Left ventricle myocardium inferior (tissue), 1 donor: ENCODE measurements at regions not wholly inside any gene's neighbourhood (a gene's known extent, or its start where the extent isn't known, plus 50 kb on each side); places are given as distances from the start of the nearest gene placed in this dataset.
"Not testable (repeated sequence)": the region's sequence is repeated elsewhere in the genome, so short reads cannot be mapped to it uniquely, and the experiment has no call there.

Experiments
- DNase-seq: peaks from one replicate; pipeline ENCODE4 v3.0.0-alpha.2; 2020
- H3K27ac ChIP-seq: fragments of 200-600 bp; replicated peaks from 2 replicates; pipeline ENCODE4 v1.8.0; 2021
- H3K27me3 ChIP-seq: fragments of 200-600 bp; 2 replicates; pipeline ENCODE4 v1.8.0; 2021; ENCODE audit warnings: low read depth
- H3K36me3 ChIP-seq: fragments of 200-600 bp; 2 replicates; pipeline ENCODE4 v1.8.0; 2021
- H3K4me1 ChIP-seq: fragments of 200-600 bp; 2 replicates; pipeline ENCODE4 v1.8.0; 2021
- H3K4me3 ChIP-seq: fragments of 200-600 bp; 2 replicates; pipeline ENCODE4 v1.8.0; 2021; ENCODE audit warnings: mild to moderate bottlenecking, moderate library complexity
- H3K9me3 ChIP-seq: fragments of 200-600 bp; replicated peaks from 2 replicates; pipeline ENCODE4 v1.8.0; 2021
- CTCF ChIP-seq: fragments of 200-600 bp; IDR thresholded peaks from 2 replicates; pipeline ENCODE4 v1.8.0; 2021; ENCODE audit warnings: antibody characterized with exemption, mild to moderate bottlenecking, borderline replicate concordance
- intact Hi-C: fragments of 100-400 bp; cut with micrococcal nuclease; formaldehyde crosslinking; loops from one replicate; pipeline ENCODE4 v1.11.0; 2022
- donor health status: DM: no; HTN: yes; CAD: no; lungs with severe emphysema.

DNA sequence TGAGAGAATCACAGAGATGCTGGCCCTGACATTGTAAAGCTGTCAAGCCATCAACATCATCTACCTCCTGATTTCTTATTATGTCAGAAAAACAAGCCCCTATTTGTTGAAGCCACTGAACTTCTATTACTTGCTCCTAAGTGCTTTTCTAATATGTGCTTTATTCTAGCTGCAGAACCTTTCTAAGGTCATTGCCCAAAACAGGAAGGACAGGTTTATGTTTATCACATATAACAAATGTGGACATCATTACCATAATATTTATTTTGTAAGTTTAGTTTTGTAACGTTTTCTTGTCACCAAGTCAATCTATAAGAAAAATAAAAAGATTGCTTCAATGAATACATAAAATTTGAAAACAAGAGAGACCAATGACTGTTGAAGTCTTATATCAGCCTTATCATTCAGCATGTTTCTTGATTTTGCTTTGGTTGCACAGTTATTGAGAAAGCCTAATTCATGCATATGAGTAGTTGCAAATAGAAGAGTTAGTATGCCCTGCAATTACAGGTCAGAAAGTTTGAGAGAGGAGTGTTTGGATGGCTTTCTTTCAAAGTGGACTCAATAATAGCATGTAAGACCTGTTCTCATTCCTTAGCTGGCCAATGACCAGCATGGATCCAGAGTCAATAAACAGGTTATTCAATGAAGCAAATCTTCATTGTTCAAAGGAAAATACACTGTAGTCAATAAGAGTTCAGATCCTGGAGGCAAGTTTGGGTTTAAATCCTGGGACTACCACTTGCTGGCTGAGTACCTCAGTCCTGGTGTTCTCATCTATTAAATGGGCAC, 84.1 kb downstream of the MAB21L3 start:
- Histone ChIP-seq H3K4me3 (no peak overlapping the region), H3K9me3 (no peaks in the 10 kb centered on the region), H3K36me3 (no peaks in the 10 kb centered on the region), H3K4me1 (no peaks in the 10 kb centered on the region), H3K27me3 (peaks cover 7% of the 10 kb centered on the region), H3K27ac (no peak overlapping the region)
- TF ChIP-seq CTCF: no peak
- intact Hi-C loops: no loop called here
- DNase-seq: no peak

DNA sequence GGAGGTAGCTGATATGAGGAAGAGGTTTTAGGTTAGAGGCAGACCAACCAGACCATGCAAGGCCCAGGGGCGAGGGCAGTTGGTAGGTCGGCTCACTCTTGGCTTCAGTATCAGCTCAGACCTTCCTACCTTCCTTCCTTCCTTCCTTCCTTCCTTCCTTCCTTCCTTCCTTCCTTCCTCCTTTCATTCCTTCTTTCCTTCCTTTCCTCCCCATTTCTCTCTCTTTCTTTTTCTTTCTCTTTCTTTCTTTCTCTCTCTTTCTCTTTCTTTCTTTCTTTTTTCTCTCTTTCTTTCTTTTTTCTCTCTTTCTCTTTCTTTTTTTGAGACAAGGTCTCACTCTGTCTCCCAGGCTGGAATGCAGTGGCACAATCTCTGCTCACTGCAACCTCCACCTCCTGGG, 89.1 kb downstream of the MAB21L3 start:
- DNase-seq, H3K9me3 ChIP-seq, H3K36me3 ChIP-seq, H3K27ac ChIP-seq, H3K4me3 ChIP-seq, intact Hi-C loops, H3K27me3 ChIP-seq, H3K4me1 ChIP-seq: not testable (repeated sequence)

- no peak for TF ChIP-seq CTCF
Observed at GRCh38 chr1:116201911-116202310, 90.7 kb downstream of the MAB21L3 start.

GRCh38 chr1:116203181-116203723, 92.1 kb downstream of the MAB21L3 start:
- DNase-seq: no peak
- H3K27ac ChIP-seq: no peak overlapping the region
- H3K36me3 ChIP-seq: no peaks in the 10 kb centered on the region
- no peaks in the 10 kb centered on the region for H3K4me1 ChIP-seq
- intact Hi-C loops: no loop called here
- peaks cover 7% of the 10 kb centered on the region for H3K27me3 ChIP-seq
- no peak overlapping the region for H3K4me3 ChIP-seq
- TF ChIP-seq CTCF: no peak
- H3K9me3 ChIP-seq: peaks cover 4% of the 10 kb centered on the region

More at GRCh38 chr1:116201911-116202310, 90.7 kb downstream of the MAB21L3 start:
- no peak overlapping the region for H3K4me3 ChIP-seq
- no peaks in the 10 kb centered on the region for H3K36me3 ChIP-seq
- intact Hi-C loops: no loop called here
- H3K9me3 ChIP-seq: peaks cover 4% of the 10 kb centered on the region
- H3K27ac ChIP-seq: no peak overlapping the region
- DNase-seq: no peak
- no peaks in the 10 kb centered on the region for H3K4me1 ChIP-seq
- peaks cover 7% of the 10 kb centered on the region for H3K27me3 ChIP-seq

- H3K9me3 ChIP-seq: peaks cover 4% of the 10 kb centered on the region
- no peak overlapping the region for H3K4me3 ChIP-seq
- DNase-seq: no peak
- H3K36me3 ChIP-seq: no peaks in the 10 kb centered on the region
- no peaks in the 10 kb centered on the region for H3K4me1 ChIP-seq
- peaks cover 7% of the 10 kb centered on the region for H3K27me3 ChIP-seq
- H3K27ac ChIP-seq: no peak overlapping the region
- intact Hi-C loops: no loop called here
- no peak for TF ChIP-seq CTCF
Observed at GRCh38 chr1:116203920-116204319, 92.7 kb downstream of the MAB21L3 start.

DNA sequence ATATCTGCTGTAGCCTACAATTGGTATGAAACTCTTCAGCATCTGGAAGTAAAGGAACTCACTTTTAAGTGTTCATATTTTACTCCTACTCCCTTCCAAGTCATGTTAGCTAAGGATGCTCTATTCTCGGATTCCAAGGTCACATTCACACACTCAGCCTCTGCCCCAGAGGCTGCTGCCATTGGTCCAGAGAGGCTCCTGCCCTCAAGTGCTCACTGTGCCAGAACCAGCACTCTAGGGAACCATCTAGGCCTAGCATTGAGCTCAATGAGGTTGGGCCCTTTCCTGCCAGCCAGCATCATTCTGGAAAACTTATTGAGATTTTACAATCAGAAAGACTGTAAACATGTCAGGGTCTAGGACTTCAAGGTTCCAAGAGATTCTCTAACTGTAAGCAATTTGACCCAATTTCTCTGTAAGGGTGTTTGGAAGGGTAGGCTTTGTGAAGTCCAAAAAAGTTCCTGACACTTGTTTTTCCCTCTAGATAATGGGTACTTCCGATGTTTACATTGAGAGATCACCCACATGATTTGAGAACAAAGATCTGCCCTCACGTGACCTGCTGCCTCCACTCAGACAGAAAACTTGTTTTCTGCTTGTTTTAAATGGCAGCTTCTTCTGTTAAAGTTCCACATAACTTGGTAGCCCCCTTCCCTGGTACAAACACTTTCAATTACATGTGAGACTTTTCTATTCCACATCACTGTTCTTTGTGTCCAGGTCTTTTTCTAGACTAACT, 94.9 kb downstream of the MAB21L3 start:
- no peak for TF ChIP-seq CTCF
- intact Hi-C loops: no loop called here
- no peaks in the 10 kb centered on the region for H3K4me1 ChIP-seq
- no peak overlapping the region for H3K4me3 ChIP-seq
- no peaks in the 10 kb centered on the region for H3K27me3 ChIP-seq
- H3K9me3 ChIP-seq: peaks cover 4% of the 10 kb centered on the region
- DNase-seq: no peak
- no peaks in the 10 kb centered on the region for H3K36me3 ChIP-seq
- no peak overlapping the region for H3K27ac ChIP-seq
